Hypothalamus (tissue), 51 donors: ENCODE measurements at regions not wholly inside any gene's neighbourhood (a gene's known extent, or its start where the extent isn't known, plus 50 kb on each side); places are given as distances from the start of the nearest gene placed in this dataset.
"Not testable (repeated sequence)": the region's sequence is repeated elsewhere in the genome, so short reads cannot be mapped to it uniquely, and the experiment has no call there.

Experiments
- DNase-seq, 51 donors: peaks; one replicate each; lab custom pipeline; 2025; lab: John Stamatoyannopoulos, UW

- DNase-seq = no peak
Measured at GRCh38 chr14:106235356-106236159, 709.2 kb downstream of the TMEM121 start.

GRCh38 chr14:106248321-106249192 is 722.2 kb downstream of the TMEM121 start:
- no peak for DNase-seq

GRCh38 chr14:106253995-106254394 is 727.6 kb downstream of the TMEM121 start:
- not testable (repeated sequence) for DNase-seq

GRCh38 chr14:106257569-106257994 is 731.2 kb downstream of the TMEM121 start:
- DNase-seq = peak in 9 of 51 donors; percentile 4 to 45 (median 14)

GRCh38 chr14:106268013-106268727 is 741.8 kb downstream of the TMEM121 start:
- no peak for DNase-seq

- DNase-seq = no peak
Measured at GRCh38 chr14:106269029-106269428, 742.6 kb downstream of the TMEM121 start.

- DNase-seq = no peak
Measured at GRCh38 chr14:106269451-106270204, 743.2 kb downstream of the TMEM121 start.

- not testable (repeated sequence) for DNase-seq
Measured at GRCh38 chr14:106270476-106271121, 744.2 kb downstream of the TMEM121 start.

- DNase-seq = no peak
Measured at GRCh38 chr14:106276326-106277267, 750.2 kb downstream of the TMEM121 start.

GRCh38 chr14:106277503-106277902 is 751.1 kb downstream of the TMEM121 start:
- DNase-seq = no peak

- DNase-seq = no peak
Measured at GRCh38 chr14:106280876-106281275, 754.5 kb downstream of the TMEM121 start.

GRCh38 chr14:106286697-106287290 is 760.4 kb downstream of the TMEM121 start:
- DNase-seq = no peak

GRCh38 chr14:106287506-106287905 is 761.1 kb downstream of the TMEM121 start:
- DNase-seq = no peak

- DNase-seq = no peak
Measured at GRCh38 chr14:106291626-106292025, 765.2 kb downstream of the TMEM121 start.

- DNase-seq = no peak
Measured at GRCh38 chr14:106294324-106294723, 767.9 kb downstream of the TMEM121 start.

- not testable (repeated sequence) for DNase-seq
Measured at GRCh38 chr14:106300951-106301510, 774.6 kb downstream of the TMEM121 start.

- not testable (repeated sequence) for DNase-seq
Measured at GRCh38 chr14:106301609-106302008, 775.2 kb downstream of the TMEM121 start.

- no peak for DNase-seq
Measured at GRCh38 chr14:106302661-106303060, 776.3 kb downstream of the TMEM121 start.
